Amygdala (tissue), 56 donors: ENCODE measurements at regions not wholly inside any gene's neighbourhood (a gene's known extent, or its start where the extent isn't known, plus 50 kb on each side); places are given as distances from the start of the nearest gene placed in this dataset.
"Not testable (repeated sequence)": the region's sequence is repeated elsewhere in the genome, so short reads cannot be mapped to it uniquely, and the experiment has no call there.

Experiments used
- DNase-seq, 56 donors: peaks; one replicate each; lab custom pipeline; 2025; lab: John Stamatoyannopoulos, UW

GRCh38 chr5:104539618-104540350 is 977.2 kb upstream of the NUDT12 start:
- DNase-seq = no peak

DNA sequence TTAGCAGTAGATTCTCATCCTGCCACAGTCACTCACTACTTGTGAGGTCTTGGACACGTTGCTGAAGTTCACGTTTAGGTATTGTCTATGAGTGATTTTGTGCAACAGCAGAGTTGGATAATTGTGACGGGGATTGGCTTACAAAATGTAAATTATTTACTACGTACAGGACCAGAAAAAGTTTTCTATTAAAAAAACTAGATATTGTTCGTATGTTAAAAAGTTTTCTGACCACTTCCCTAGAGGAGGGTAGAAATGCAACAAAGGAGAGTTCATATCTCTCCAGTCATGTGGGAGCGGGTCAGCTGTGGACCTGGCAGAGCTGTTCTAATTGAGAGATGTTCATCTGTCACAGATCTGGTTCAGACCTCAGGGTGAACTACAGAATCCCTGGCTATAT is 976.1 kb upstream of the NUDT12 start:
- no peak for DNase-seq

DNA sequence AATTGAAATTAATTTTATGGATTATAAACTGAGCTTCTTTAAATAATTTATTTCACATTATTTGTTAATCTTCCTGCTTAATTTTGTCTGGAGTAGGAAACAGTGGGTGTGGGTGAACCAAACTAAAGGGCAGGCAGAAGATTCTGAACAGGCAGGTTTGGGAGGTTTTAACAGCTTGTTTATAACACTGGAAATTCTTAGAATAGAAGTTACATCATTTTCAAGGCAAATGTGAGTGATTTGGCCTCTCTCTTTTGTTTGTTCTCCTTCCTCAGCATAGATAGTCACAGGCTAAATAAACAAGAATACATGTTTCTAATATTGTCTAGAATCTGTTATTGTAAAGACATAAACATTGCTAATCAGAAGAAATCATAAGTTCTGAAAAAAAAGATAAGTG is 970.9 kb upstream of the NUDT12 start:
- DNase-seq = no peak

DNA sequence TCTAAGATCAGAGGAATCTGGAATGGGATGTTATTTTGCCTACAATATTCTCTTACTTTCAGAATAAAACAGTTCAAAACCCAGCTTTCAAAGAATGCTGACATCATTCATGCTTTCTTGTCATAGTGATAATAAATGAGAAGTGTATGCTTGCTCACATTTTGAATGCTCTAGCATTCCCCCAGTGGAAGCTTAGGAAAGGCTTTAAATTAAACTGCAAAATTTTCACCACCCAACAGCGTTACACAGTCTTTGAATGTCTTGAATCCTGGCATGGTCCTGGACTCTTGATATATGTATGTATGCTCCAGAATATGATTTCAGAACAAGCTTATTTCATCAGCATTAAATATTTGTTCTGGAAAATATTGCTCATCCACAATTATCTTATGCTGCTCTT is 964.3 kb upstream of the NUDT12 start:
- no peak for DNase-seq

- DNase-seq = no peak
These were observed 951.1 kb upstream of the NUDT12 start for GRCh38 chr5:104513640-104514072.

GRCh38 chr5:104513121-104513602 is 950.6 kb upstream of the NUDT12 start:
- no peak for DNase-seq

DNA sequence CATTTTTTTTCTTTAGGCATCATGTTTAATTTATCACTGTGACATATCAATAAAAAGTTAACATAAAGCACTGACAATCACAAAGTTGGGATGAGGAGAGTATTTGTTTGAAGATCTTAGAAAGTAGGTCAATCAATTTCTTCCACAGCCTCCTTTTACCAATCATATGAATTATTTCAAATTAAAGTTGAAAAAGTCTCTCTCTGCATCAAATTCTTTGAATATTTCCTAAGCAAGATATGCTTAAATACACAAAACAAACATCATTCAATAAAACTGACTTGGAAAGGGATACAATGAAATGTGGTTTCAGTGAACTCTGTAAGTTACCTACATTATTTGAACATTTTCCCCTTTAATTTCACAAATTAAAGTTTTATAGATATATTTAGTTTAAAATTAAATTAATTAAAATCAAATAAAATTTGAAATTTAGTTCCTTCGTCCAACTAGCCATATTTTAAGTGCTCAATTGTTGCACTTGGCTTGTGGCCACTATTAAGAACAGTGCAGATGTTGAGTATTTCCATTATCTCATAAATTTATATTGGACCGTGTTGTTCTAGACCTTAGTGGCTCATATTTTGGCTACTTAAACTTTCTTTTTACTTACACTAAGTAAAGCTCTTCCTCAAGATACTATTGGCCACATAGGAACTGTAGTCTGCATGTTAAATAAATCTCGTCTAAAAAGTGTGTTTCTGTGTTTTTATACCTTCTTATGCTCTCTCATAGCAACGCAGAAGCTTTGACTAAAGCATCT is 949.7 kb upstream of the NUDT12 start:
- DNase-seq = no peak

DNA sequence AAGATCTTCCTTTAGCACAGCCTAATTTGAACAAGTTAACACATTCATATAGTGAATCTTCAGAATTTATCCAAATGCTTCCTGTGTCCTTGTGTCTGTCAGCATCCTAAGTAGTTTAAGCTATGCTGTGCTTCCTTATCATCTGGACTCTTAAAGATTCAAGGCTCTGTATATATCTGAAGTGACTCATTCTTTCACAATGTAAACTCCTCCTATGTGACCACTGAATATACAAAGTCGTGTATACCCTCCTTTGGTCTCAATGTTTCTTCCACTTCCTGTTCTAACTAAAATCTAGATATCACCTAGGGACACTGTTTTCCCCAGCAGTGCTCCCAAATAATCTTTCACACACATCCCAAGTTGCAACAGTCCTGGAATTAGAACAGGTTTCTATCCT is 935.7 kb upstream of the NUDT12 start:
- no peak for DNase-seq

DNA sequence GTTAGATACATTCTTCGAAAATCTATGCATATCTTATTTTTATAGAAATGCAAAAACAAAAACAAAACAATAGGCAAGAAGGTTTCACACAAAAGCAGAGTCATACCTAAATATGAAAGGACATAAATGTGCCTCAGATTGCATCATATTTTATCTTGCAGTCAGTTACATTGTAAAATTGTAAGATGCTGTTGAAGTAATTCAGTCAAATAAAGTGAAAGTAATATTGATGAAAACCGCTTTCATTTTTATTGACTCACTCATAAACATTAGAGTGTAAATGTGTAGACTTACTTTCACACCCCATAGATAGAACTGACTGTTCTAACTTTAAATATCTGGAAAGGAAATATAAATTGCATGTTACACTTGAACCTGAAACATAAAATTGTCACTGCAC is 931.5 kb upstream of the NUDT12 start:
- no peak for DNase-seq

GRCh38 chr5:104472811-104473210 is 910.2 kb upstream of the NUDT12 start:
- DNase-seq = no peak

DNA sequence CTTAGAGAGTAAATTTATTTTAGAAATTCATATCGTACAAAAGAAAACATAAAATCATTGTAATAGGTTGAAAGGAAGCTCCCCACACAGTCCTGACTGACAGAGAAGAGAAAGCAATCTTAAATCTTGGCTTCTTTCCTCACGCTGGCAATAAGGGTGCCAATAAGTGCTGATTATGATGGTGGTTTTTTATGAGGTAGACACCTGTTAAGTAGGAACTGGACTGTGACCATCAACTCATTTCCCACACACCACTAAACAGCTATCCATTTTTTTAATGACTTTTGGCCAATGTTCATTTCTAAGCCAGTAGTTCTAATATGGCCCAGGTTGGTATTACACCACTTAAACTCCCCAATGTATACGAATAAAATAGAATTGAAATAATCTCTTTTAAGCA is 893.5 kb upstream of the NUDT12 start:
- no peak for DNase-seq

DNA sequence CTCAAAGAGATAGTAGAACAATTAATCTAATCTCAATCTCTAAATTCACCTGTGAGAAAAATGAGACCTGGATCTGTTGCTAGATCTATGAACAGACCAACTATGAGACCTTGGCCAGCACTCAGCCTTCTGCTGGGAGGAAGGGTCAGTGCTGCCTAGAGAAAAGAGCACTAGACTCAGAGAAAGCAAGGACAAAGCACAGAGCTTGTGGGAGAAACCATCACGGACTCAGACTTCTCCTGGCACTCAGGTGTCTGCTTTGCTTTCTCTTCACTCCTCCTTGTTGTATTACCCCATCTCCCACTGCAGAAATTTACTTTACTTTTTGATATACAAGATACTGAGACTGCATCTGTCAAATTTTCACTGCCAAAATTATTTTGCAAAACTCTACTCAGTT is 890.0 kb upstream of the NUDT12 start:
- DNase-seq = no peak

DNA sequence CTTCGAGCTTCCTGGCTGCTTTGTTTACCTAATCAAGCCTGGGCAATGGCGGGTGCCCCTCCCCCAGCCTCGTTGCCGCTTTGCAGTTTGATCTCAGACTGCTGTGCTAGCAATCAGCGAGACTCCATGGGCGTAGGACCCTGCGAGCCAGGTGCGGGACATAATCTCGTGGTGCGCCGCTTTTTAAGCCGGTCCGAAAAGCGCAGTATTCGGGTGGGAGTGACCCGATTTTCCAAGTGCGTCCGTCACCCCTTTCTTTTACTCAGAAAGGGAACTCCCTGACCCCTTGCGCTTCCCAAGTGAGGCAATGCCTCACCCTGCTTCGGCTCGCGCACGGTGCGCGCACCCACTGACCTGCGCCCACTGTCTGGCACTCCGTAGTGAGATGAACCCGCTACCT is 889.3 kb upstream of the NUDT12 start:
- DNase-seq = not testable (repeated sequence)

- no peak for DNase-seq
These were observed 882.1 kb upstream of the NUDT12 start for GRCh38 chr5:104444656-104445055.

DNA sequence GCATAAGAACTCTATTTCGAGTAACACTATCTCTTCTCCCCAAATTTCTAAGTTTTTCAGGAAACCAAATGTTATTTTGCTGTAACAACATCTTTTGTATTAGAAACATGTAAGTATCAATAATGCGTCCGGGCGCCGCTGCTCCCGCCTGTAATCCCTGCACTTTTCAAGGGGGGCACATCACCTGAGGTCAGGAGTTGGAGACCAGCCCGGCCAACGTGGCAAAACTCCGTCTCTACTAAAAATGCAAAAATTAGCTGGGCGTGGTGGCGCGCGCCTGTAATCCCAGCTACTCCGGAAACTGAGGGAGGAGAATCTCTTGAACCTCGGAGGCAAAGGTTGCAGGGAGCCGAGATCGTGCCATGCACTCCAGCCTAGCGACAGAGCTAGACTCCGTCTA is 881.1 kb upstream of the NUDT12 start:
- DNase-seq = no peak

- no peak for DNase-seq
These were observed 869.4 kb upstream of the NUDT12 start for GRCh38 chr5:104431981-104432380.

- no peak for DNase-seq
These were observed 868.5 kb upstream of the NUDT12 start for GRCh38 chr5:104431002-104431620.

DNA sequence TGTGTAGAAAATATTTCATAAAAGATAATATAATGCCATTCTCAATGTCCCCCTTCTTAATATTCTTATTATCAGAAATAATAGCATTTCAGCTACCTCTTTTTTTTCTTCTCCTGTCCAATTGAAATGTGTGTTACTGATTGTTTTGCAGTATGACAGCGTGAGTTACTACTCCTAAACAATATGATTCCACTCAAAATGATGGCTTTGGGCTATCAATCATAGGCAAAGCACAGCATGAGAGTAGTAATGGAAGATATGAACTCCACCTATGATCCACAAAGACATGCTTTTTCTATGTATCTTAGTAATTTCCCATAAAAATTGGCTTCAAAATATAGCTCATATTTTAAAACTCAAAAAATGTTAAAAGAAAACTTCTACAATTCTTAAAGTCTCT is 867.3 kb upstream of the NUDT12 start:
- no peak for DNase-seq

DNA sequence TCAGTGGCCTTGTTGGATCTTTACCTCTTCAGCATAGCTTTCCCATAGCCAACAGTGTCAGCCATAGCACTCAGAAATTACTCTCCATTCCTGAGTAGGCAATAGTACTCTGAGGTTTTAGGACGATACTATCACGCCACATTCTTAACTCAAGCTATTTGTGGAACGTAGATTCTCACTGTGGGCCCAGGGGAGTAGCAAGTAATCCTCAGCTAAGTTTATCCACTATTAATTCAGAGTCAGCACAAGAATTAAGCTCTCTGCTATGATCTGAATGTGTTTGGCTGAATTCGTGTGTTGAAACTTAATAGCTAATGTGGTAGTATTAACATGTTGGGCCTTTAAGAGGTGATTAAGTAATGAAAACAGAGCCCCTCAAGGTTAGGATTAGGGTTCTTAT is 858.8 kb upstream of the NUDT12 start:
- no peak for DNase-seq

- DNase-seq = no peak
These were observed 855.5 kb upstream of the NUDT12 start for GRCh38 chr5:104418056-104418455.

GRCh38 chr5:104412649-104413240 is 850.2 kb upstream of the NUDT12 start:
- peak in 1 of 56 donors; percentile 1 for DNase-seq
